ENCODE measurements at regions not wholly inside any gene's neighbourhood (a gene's known extent, or its start where the extent isn't known, plus 50 kb on each side); places are given as distances from the start of the nearest gene placed in this dataset.

DNA sequence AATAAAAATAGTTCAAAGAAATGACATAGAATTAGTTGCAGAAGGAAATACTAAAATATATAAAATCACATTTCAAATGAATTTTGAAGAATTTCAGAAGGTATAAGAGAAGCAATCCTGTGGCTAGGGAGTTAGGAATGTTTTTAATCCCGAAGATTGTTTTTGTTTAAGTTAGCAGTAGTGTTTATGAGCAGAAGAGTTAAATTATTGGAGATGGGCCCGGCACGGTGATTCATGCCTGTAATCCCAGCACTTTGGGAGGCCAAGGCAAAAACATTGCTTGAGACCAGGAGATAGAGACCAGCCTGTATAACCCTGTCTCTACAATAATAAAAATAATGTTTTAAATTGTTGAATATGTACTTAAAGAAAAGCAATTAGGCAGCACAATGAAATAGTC, 432.5 kb downstream of the MFSD1 start:
- TF ChIP-seq EZH2phosphoT487 (IDR thresholded peaks at IDR 0.05; ENCODE audit: borderline replicate concordance, low read length) = no peak
- TF ChIP-seq, protein P1, sequence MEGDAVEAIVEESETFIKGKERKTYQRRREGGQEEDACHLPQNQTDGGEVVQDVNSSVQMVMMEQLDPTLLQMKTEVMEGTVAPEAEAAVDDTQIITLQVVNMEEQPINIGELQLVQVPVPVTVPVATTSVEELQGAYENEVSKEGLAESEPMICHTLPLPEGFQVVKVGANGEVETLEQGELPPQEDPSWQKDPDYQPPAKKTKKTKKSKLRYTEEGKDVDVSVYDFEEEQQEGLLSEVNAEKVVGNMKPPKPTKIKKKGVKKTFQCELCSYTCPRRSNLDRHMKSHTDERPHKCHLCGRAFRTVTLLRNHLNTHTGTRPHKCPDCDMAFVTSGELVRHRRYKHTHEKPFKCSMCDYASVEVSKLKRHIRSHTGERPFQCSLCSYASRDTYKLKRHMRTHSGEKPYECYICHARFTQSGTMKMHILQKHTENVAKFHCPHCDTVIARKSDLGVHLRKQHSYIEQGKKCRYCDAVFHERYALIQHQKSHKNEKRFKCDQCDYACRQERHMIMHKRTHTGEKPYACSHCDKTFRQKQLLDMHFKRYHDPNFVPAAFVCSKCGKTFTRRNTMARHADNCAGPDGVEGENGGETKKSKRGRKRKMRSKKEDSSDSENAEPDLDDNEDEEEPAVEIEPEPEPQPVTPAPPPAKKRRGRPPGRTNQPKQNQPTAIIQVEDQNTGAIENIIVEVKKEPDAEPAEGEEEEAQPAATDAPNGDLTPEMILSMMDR (IDR thresholded peaks at IDR 0.05; ENCODE audit: low read depth, low read length, poor library complexity, severe bottlenecking) = no peak

Data from DOHH2 (cell line).